ENCODE measurements at regions not wholly inside any gene's neighbourhood (a gene's known extent, or its start where the extent isn't known, plus 50 kb on each side); places are given as distances from the start of the nearest gene placed in this dataset.
A peak's percentile ranks its signal among the peaks of the same experiment; 100 is the strongest.
"Not testable (repeated sequence)": the region's sequence is repeated elsewhere in the genome, so short reads cannot be mapped to it uniquely, and the experiment has no call there.

- peak in 1 of 2 experiments; percentile 19 for DNase-seq (ENCODE audit: low read depth in 1 of 2, low spot score in 2 of 2)
- no peaks in the 10 kb centered on the region for H3K27me3 ChIP-seq (replicated peaks)
- H3K27ac ChIP-seq = peak overlapping the region; percentile 27; the same call in 1 of the 2 replicates
- H3K4me1 ChIP-seq (replicated peaks) = peaks cover 45% of the 10 kb centered on the region
- no peaks in the 10 kb centered on the region for H3K36me3 ChIP-seq
- no peaks in the 10 kb centered on the region for H3K9me3 ChIP-seq (replicated peaks)
- H3K4me3 ChIP-seq = no peak overlapping the region
Measured at GRCh38 chr3:197366301-197367044, 68.1 kb upstream of the DLG1 start.

GRCh38 chr3:197365586-197365985 is 67.2 kb upstream of the DLG1 start:
- no peak for DNase-seq (ENCODE audit: low read depth in 1 of 2, low spot score in 2 of 2)
- H3K27me3 ChIP-seq (replicated peaks) = no peaks in the 10 kb centered on the region
- H3K27ac ChIP-seq = no peak overlapping the region
- H3K9me3 ChIP-seq (replicated peaks) = no peaks in the 10 kb centered on the region; the same call in 1 of the 2 replicates
- H3K36me3 ChIP-seq = no peaks in the 10 kb centered on the region
- peaks cover 38% of the 10 kb centered on the region for H3K4me1 ChIP-seq (replicated peaks)
- H3K4me3 ChIP-seq = no peak overlapping the region

GRCh38 chr3:197364410-197365071 is 66.1 kb upstream of the DLG1 start:
- no peak for DNase-seq (ENCODE audit: low read depth in 1 of 2, low spot score in 2 of 2)
- H3K27me3 ChIP-seq (replicated peaks) = no peaks in the 10 kb centered on the region
- peaks cover 38% of the 10 kb centered on the region for H3K4me1 ChIP-seq (replicated peaks)
- H3K4me3 ChIP-seq = no peak overlapping the region
- H3K9me3 ChIP-seq (replicated peaks) = peaks cover 4% of the 10 kb centered on the region; the same call in 1 of the 2 replicates
- no peak overlapping the region for H3K27ac ChIP-seq
- no peaks in the 10 kb centered on the region for H3K36me3 ChIP-seq

GRCh38 chr3:197363553-197364409 is 65.4 kb upstream of the DLG1 start:
- no peak for DNase-seq (ENCODE audit: low read depth in 1 of 2, low spot score in 2 of 2)
- Histone ChIP-seq H3K9me3 (replicated peaks) (peaks cover 4% of the 10 kb centered on the region; the same call in 1 of the 2 replicates), H3K36me3 (no peaks in the 10 kb centered on the region), H3K27ac (no peak overlapping the region), H3K4me1 (replicated peaks) (peaks cover 37% of the 10 kb centered on the region), H3K4me3 (no peak overlapping the region), H3K27me3 (replicated peaks) (no peaks in the 10 kb centered on the region)

- Histone ChIP-seq H3K27me3 (replicated peaks) (no peaks in the 10 kb centered on the region), H3K4me3 (no peak overlapping the region), H3K27ac (no peak overlapping the region), H3K9me3 (replicated peaks) (peaks cover 4% of the 10 kb centered on the region; the same call in 1 of the 2 replicates), H3K36me3 (no peaks in the 10 kb centered on the region), H3K4me1 (replicated peaks) (peaks cover 22% of the 10 kb centered on the region)
- DNase-seq (ENCODE audit: low read depth in 1 of 2, low spot score in 2 of 2) = no peak
Measured at GRCh38 chr3:197362081-197362480, 63.7 kb upstream of the DLG1 start.

- H3K9me3 ChIP-seq (replicated peaks); H3K4me3 ChIP-seq; H3K27ac ChIP-seq; H3K27me3 ChIP-seq (replicated peaks); DNase-seq (ENCODE audit: low read depth in 1 of 2, low spot score in 2 of 2); H3K36me3 ChIP-seq: not testable (repeated sequence)
- peaks cover 26% of the 10 kb centered on the region for H3K4me1 ChIP-seq (replicated peaks)
Measured at GRCh38 chr3:197360095-197360494, 61.7 kb upstream of the DLG1 start.

GRCh38 chr3:197359476-197359875 is 61.1 kb upstream of the DLG1 start:
- not testable (repeated sequence) for H3K27ac ChIP-seq; H3K9me3 ChIP-seq (replicated peaks); DNase-seq (ENCODE audit: low read depth in 1 of 2, low spot score in 2 of 2); H3K27me3 ChIP-seq (replicated peaks); H3K4me3 ChIP-seq; H3K36me3 ChIP-seq
- H3K4me1 ChIP-seq (replicated peaks) = peaks cover 31% of the 10 kb centered on the region

GRCh38 chr3:197356741-197357140 is 58.3 kb upstream of the DLG1 start:
- no peak overlapping the region for H3K27ac ChIP-seq
- no peak for DNase-seq (ENCODE audit: low read depth in 1 of 2, low spot score in 2 of 2)
- peak overlapping the region; percentile 20 for H3K4me3 ChIP-seq
- peaks cover 4% of the 10 kb centered on the region; the same call in 1 of the 2 replicates for H3K9me3 ChIP-seq (replicated peaks)
- H3K36me3 ChIP-seq = no peaks in the 10 kb centered on the region
- H3K27me3 ChIP-seq (replicated peaks) = no peaks in the 10 kb centered on the region
- H3K4me1 ChIP-seq (replicated peaks) = peaks cover 41% of the 10 kb centered on the region

GRCh38 chr3:197356275-197356674 is 57.9 kb upstream of the DLG1 start:
- no peak for DNase-seq (ENCODE audit: low read depth in 1 of 2, low spot score in 2 of 2)
- peaks cover 41% of the 10 kb centered on the region for H3K4me1 ChIP-seq (replicated peaks)
- peak overlapping the region; percentile 20 for H3K4me3 ChIP-seq
- H3K9me3 ChIP-seq (replicated peaks) = peaks cover 4% of the 10 kb centered on the region; the same call in 1 of the 2 replicates
- no peak overlapping the region for H3K27ac ChIP-seq
- H3K27me3 ChIP-seq (replicated peaks) = no peaks in the 10 kb centered on the region
- no peaks in the 10 kb centered on the region for H3K36me3 ChIP-seq

- Histone ChIP-seq H3K36me3 (no peaks in the 10 kb centered on the region), H3K27ac (no peak overlapping the region), H3K9me3 (replicated peaks) (peaks cover 4% of the 10 kb centered on the region; the same call in 1 of the 2 replicates), H3K4me1 (replicated peaks) (peaks cover 41% of the 10 kb centered on the region), H3K4me3 (no peak overlapping the region), H3K27me3 (replicated peaks) (no peaks in the 10 kb centered on the region)
- DNase-seq (ENCODE audit: low read depth in 1 of 2, low spot score in 2 of 2) = no peak
Measured at GRCh38 chr3:197355713-197356112, 57.3 kb upstream of the DLG1 start.

GRCh38 chr3:197354568-197355001 is 56.2 kb upstream of the DLG1 start:
- H3K36me3 ChIP-seq = no peaks in the 10 kb centered on the region
- H3K4me1 ChIP-seq (replicated peaks) = peaks cover 44% of the 10 kb centered on the region
- peak overlapping the region; percentile 17; the same call in 1 of the 2 replicates for H3K27ac ChIP-seq
- no peaks in the 10 kb centered on the region for H3K27me3 ChIP-seq (replicated peaks)
- H3K9me3 ChIP-seq (replicated peaks) = no peaks in the 10 kb centered on the region
- 0 out of 2 replicates have a peak overlapping the region, but pooled peaks have one; percentile 1 for H3K4me3 ChIP-seq
- peak in 1 of 2 experiments; percentile 50 for DNase-seq (ENCODE audit: low read depth in 1 of 2, low spot score in 2 of 2)

- Histone ChIP-seq H3K27me3 (replicated peaks) (no peaks in the 10 kb centered on the region), H3K36me3 (no peaks in the 10 kb centered on the region), H3K27ac (peak overlapping the region; percentile 17; the same call in 1 of the 2 replicates), H3K4me1 (replicated peaks) (peaks cover 49% of the 10 kb centered on the region), H3K4me3 (0 out of 2 replicates have a peak overlapping the region, but pooled peaks have one; percentile 1), H3K9me3 (replicated peaks) (no peaks in the 10 kb centered on the region)
- peak in 1 of 2 experiments; percentile 41 for DNase-seq (ENCODE audit: low read depth in 1 of 2, low spot score in 2 of 2)
Measured at GRCh38 chr3:197353867-197354567, 55.6 kb upstream of the DLG1 start.

Data from SJSA1 (cell line).